PC-9 (cell line): ENCODE measurements at regions not wholly inside any gene's neighbourhood (a gene's known extent, or its start where the extent isn't known, plus 50 kb on each side); places are given as distances from the start of the nearest gene placed in this dataset.

Experiments used
- BruUV-seq: library from RNA; stranded (reverse); fragments of 400-500 nt; replicated peaks from 2 replicates; lab custom pipeline; 2021; lab: Mats Ljungman, UMichigan
- CTCF ChIA-PET: fragments of 300-600 bp; sonication (Branson Sonifier 250); formaldehyde crosslinking; loops from one replicate; lab custom pipeline; 2022; ENCODE audit warnings: antibody characterized with exemption; lab: Charles Lee
- POLR2A ChIA-PET: fragments of 300-600 bp; sonication (Branson Sonifier 250); formaldehyde crosslinking; loops from one replicate; lab custom pipeline; 2022; ENCODE audit warnings: antibody characterized with exemption; ENCODE audit not compliant: unreplicated experiment; lab: Charles Lee
- DNase-seq, 2 experiments: peaks; one replicate each; pipeline versions ENCODE4 v3.0.0 to v3.0.0-alpha.2; 2015 to 2022; ENCODE audit warnings: mixed read lengths in 1 of 2
- H2AFZ ChIP-seq: fragments of 200-600 bp; sonication (generic); 2 replicates; pipeline ENCODE4 v1.8.1; 2017; ENCODE audit warnings: antibody characterized with exemption
- H3F3A ChIP-seq: fragments of 200-600 bp; sonication (generic); 2 replicates; pipeline ENCODE4 v1.8.1; 2017; ENCODE audit warnings: antibody characterized with exemption, mild to moderate bottlenecking, low read depth; ENCODE audit not compliant: insufficient read depth
- H3K27ac ChIP-seq: fragments of 200-600 bp; sonication (generic); 2 replicates; pipeline ENCODE4 v1.6.1; 2016; ENCODE audit warnings: mixed run types
- H3K27me3 ChIP-seq: fragments of 200-600 bp; sonication (generic); 2 replicates; pipeline ENCODE4 v1.6.1; 2016; ENCODE audit warnings: low read depth, mixed run types; ENCODE audit not compliant: insufficient read depth
- H3K36me3 ChIP-seq: fragments of 200-600 bp; sonication (generic); 2 replicates; pipeline ENCODE4 v1.6.1; 2016; ENCODE audit warnings: low read depth, mixed run types
- H3K4me1 ChIP-seq: fragments of 200-600 bp; sonication (generic); replicated peaks from 2 replicates; pipeline ENCODE4 v1.6.1; 2016; ENCODE audit warnings: mixed run types; ENCODE audit not compliant: insufficient read depth
- H3K4me2 ChIP-seq: fragments of 200-600 bp; sonication (generic); 2 replicates; pipeline ENCODE4 v1.6.1; 2017; ENCODE audit warnings: mixed run types
- H3K4me3 ChIP-seq: fragments of 200-600 bp; sonication (generic); 2 replicates; pipeline ENCODE4 v1.6.1; 2016; ENCODE audit warnings: mixed run types
- H3K79me2 ChIP-seq: fragments of 200-600 bp; sonication (generic); 2 replicates; pipeline ENCODE4 v1.6.1; 2017; ENCODE audit warnings: low read depth, mixed run types
- H3K9me2 ChIP-seq: fragments of 200-600 bp; sonication (generic); 2 replicates; pipeline ENCODE4 v1.8.1; 2017; ENCODE audit warnings: mild to moderate bottlenecking; ENCODE audit not compliant: insufficient read depth
- H3K9me3 ChIP-seq: fragments of 200-600 bp; sonication (generic); 2 replicates; pipeline ENCODE4 v1.8.1; 2016; ENCODE audit warnings: low read depth; ENCODE audit not compliant: insufficient read depth
- H4K20me1 ChIP-seq: fragments of 200-600 bp; sonication (generic); 2 replicates; pipeline ENCODE4 v1.8.1; 2017; ENCODE audit not compliant: insufficient read depth
- CTCF ChIP-seq: fragments of 200-600 bp; sonication (generic); conservative IDR thresholded peaks from 2 replicates; pipeline ENCODE4 v1.6.1; 2017; ENCODE audit warnings: mixed run types, antibody characterized with exemption, mild to moderate bottlenecking, moderate library complexity
- EZH2 ChIP-seq: fragments of 200-600 bp; sonication (generic); IDR thresholded peaks from 2 replicates; pipeline ENCODE4 v1.8.0; 2017; ENCODE audit warnings: antibody characterized with exemption, low read depth
- intact Hi-C: fragments of 100-400 bp; cut with micrococcal nuclease; formaldehyde crosslinking; loops from one replicate; pipeline ENCODE4 v1.10.0; 2022; ENCODE audit not compliant: unreplicated experiment

- Histone ChIP-seq H3K4me2 (no peak overlapping the region), H3F3A (no peaks in the 10 kb centered on the region), H3K4me3 (no peak overlapping the region), H3K79me2 (no peaks in the 10 kb centered on the region), H3K36me3 (no peaks in the 10 kb centered on the region), H3K27ac (no peak overlapping the region), H3K27me3 (no peaks in the 10 kb centered on the region), H3K4me1 (no peaks in the 10 kb centered on the region), H4K20me1 (no peaks in the 10 kb centered on the region), H3K9me2 (no peaks in the 10 kb centered on the region), H3K9me3 (no peaks in the 10 kb centered on the region), H2AFZ (no peak overlapping the region)
- CTCF ChIA-PET: no interaction called here
- no TSS peak for BruUV-seq
- intact Hi-C loops: no loop called here
- TF ChIP-seq EZH2: no peak
- TF ChIP-seq CTCF: no peak
- no peak for DNase-seq
- POLR2A ChIA-PET: no interaction called here
Observed at GRCh38 chr1:82044536-82044935, 243.8 kb downstream of the ADGRL2 start.

- Histone ChIP-seq H3K9me3 (no peaks in the 10 kb centered on the region), H2AFZ (no peak overlapping the region), H3F3A (no peaks in the 10 kb centered on the region), H3K4me1 (no peaks in the 10 kb centered on the region), H3K9me2 (no peaks in the 10 kb centered on the region), H3K4me2 (no peak overlapping the region), H3K36me3 (no peaks in the 10 kb centered on the region), H3K27me3 (no peaks in the 10 kb centered on the region), H4K20me1 (no peaks in the 10 kb centered on the region), H3K79me2 (no peaks in the 10 kb centered on the region), H3K4me3 (no peak overlapping the region), H3K27ac (no peak overlapping the region)
- TF ChIP-seq CTCF (no peak), EZH2 (no peak)
- intact Hi-C loops: no loop called here
- BruUV-seq: no TSS peak
- DNase-seq: no peak
- ChIA-PET CTCF (no interaction called here), POLR2A (no interaction called here)
Observed at GRCh38 chr1:82044111-82044510, 243.4 kb downstream of the ADGRL2 start.

GRCh38 chr1:82042306-82043060, 241.7 kb downstream of the ADGRL2 start:
- BruUV-seq: no TSS peak
- no peak for DNase-seq
- Histone ChIP-seq H3K4me3 (no peak overlapping the region), H3K79me2 (no peaks in the 10 kb centered on the region), H4K20me1 (no peaks in the 10 kb centered on the region), H3F3A (no peaks in the 10 kb centered on the region), H2AFZ (no peak overlapping the region), H3K9me2 (no peaks in the 10 kb centered on the region), H3K27ac (no peak overlapping the region), H3K36me3 (no peaks in the 10 kb centered on the region), H3K4me2 (no peak overlapping the region), H3K9me3 (no peaks in the 10 kb centered on the region), H3K4me1 (no peaks in the 10 kb centered on the region), H3K27me3 (no peaks in the 10 kb centered on the region)
- intact Hi-C loops: no loop called here
- POLR2A ChIA-PET: interaction anchor here (0.6 kb wide), 1 partner anchor 164 kb away, joined by 4 read pairs; no protein-coding TSS in a partner anchor
- CTCF ChIA-PET: no interaction called here
- TF ChIP-seq EZH2 (no peak), CTCF (no peak)
